IMR-90 (cell line): ENCODE measurements at regions not wholly inside any gene's neighbourhood (a gene's known extent, or its start where the extent isn't known, plus 50 kb on each side); places are given as distances from the start of the nearest gene placed in this dataset.
"Not testable (repeated sequence)": the region's sequence is repeated elsewhere in the genome, so short reads cannot be mapped to it uniquely, and the experiment has no call there.

Experiments
- ATAC-seq: fragments of 200-7000 bp; cut with Tn5 transposase; 2 replicates; pipeline ENCODE4 v1.9.1; 2020; ENCODE audit warnings: low read depth, mild to moderate bottlenecking, moderate library complexity
- BruUV-seq: library from RNA; stranded (reverse); fragments of 400-500 nt; replicated peaks from 2 replicates; lab custom pipeline; 2021; lab: Mats Ljungman, UMichigan
- CTCF ChIA-PET: fragments of 300-600 bp; formaldehyde crosslinking; extraction: SDS; loops from one replicate; lab custom pipeline; 2021; ENCODE audit warnings: antibody characterized with exemption; lab: Yijun Ruan, JAX
- POLR2A ChIA-PET: fragments of 300-600 bp; sonication (Branson Sonifier 250); formaldehyde crosslinking; loops from one replicate; lab custom pipeline; 2022; ENCODE audit warnings: antibody characterized with exemption; ENCODE audit not compliant: unreplicated experiment; lab: Charles Lee
- DNase-seq: peaks from one replicate; pipeline ENCODE4 v3.0.0; 2013
- H2AFZ ChIP-seq: replicated peaks from 2 replicates; pipeline ENCODE3; 2013; ENCODE audit warnings: low read length, mild to moderate bottlenecking; ENCODE audit not compliant: poor library complexity
- H2AK5ac ChIP-seq: 2 replicates; pipeline ENCODE4 v1.6.1; 2013; ENCODE audit warnings: low read depth, low read length, inconsistent platforms
- H2AK9ac ChIP-seq: replicated peaks from 2 replicates; pipeline ENCODE3; 2013; ENCODE audit warnings: mild to moderate bottlenecking, low read depth, low read length, moderate library complexity; ENCODE audit not compliant: poor library complexity
- H2BK120ac ChIP-seq: 2 replicates; pipeline ENCODE4 v1.6.1; 2013; ENCODE audit warnings: low read depth, low read length, inconsistent platforms
- H2BK15ac ChIP-seq: 3 replicates; pipeline ENCODE4 v1.6.1; 2013; ENCODE audit warnings: low read depth, low read length, inconsistent platforms
- H2BK20ac ChIP-seq: 2 replicates; pipeline ENCODE4 v1.6.1; 2013; ENCODE audit warnings: low read depth, mild to moderate bottlenecking, inconsistent platforms, low read length, moderate library complexity
- H2BK5ac ChIP-seq: 2 replicates; pipeline ENCODE4 v1.6.1; 2013; ENCODE audit warnings: mild to moderate bottlenecking, low read depth, low read length, inconsistent platforms; ENCODE audit not compliant: poor library complexity, severe bottlenecking
- H3K14ac ChIP-seq: replicated peaks from 2 replicates; pipeline ENCODE4 v1.6.1; 2013; ENCODE audit warnings: low read depth, low read length, inconsistent platforms
- H3K18ac ChIP-seq: 2 replicates; pipeline ENCODE4 v1.6.1; 2013; ENCODE audit warnings: low read depth, low read length, control low read depth
- H3K23ac ChIP-seq: 2 replicates; pipeline ENCODE4 v1.6.1; 2013; ENCODE audit warnings: low read depth, low read length, inconsistent platforms
- H3K27ac ChIP-seq: 2 replicates; pipeline ENCODE4 v1.5.1; 2013; ENCODE audit warnings: mild to moderate bottlenecking, control low read depth, low read length; ENCODE audit not compliant: insufficient read depth
- H3K27me3 ChIP-seq: 2 replicates; pipeline ENCODE4 v1.6.1; 2013; ENCODE audit warnings: low read length; ENCODE audit not compliant: control insufficient read depth, insufficient read depth
- H3K36me3 ChIP-seq: 2 replicates; pipeline ENCODE4 v1.6.1; 2013; ENCODE audit warnings: low read length, mixed read lengths; ENCODE audit not compliant: control insufficient read depth, insufficient read depth
- H3K4ac ChIP-seq: 2 replicates; pipeline ENCODE4 v1.6.1; 2013; ENCODE audit warnings: low read depth, low read length, inconsistent platforms
- H3K4me1 ChIP-seq: 2 replicates; pipeline ENCODE4 v1.6.1; 2013; ENCODE audit warnings: low read length, mixed read lengths; ENCODE audit not compliant: control insufficient read depth, insufficient read depth
- H3K4me2 ChIP-seq: 2 replicates; pipeline ENCODE4 v1.6.1; 2013; ENCODE audit warnings: low read depth, mild to moderate bottlenecking, control low read depth, low read length, moderate library complexity
- H3K4me3 ChIP-seq: 2 replicates; pipeline ENCODE4 v1.5.1; 2013; ENCODE audit warnings: low read depth, mild to moderate bottlenecking, control low read depth, low read length, moderate library complexity; ENCODE audit not compliant: insufficient read depth
- H3K56ac ChIP-seq: 2 replicates; pipeline ENCODE4 v1.6.1; 2013; ENCODE audit warnings: low read length, inconsistent platforms; ENCODE audit not compliant: insufficient read depth; ENCODE audit errors: extremely low read depth
- H3K79me1 ChIP-seq, 2 experiments: 2 replicates each; pipeline ENCODE4 v1.6.1; 2013; ENCODE audit warnings: low read length in 2 of 2, inconsistent platforms in 1 of 2, low read depth in 1 of 2
- H3K9ac ChIP-seq: 2 replicates; pipeline ENCODE4 v1.6.1; 2013; ENCODE audit warnings: low read depth, low read length, control low read depth
- H3K9me1 ChIP-seq: 2 replicates; pipeline ENCODE4 v1.6.1; 2013; ENCODE audit warnings: low read length, inconsistent platforms; ENCODE audit not compliant: insufficient read depth
- H3K9me3 ChIP-seq: 2 replicates; pipeline ENCODE4 v1.6.1; 2013; ENCODE audit warnings: low read length; ENCODE audit not compliant: control insufficient read depth, insufficient read depth
- H4K20me1 ChIP-seq: 2 replicates; pipeline ENCODE4 v1.6.1; 2013; ENCODE audit warnings: low read length, inconsistent platforms; ENCODE audit not compliant: insufficient read depth
- H4K5ac ChIP-seq: 2 replicates; pipeline ENCODE4 v1.6.1; 2013; ENCODE audit warnings: mild to moderate bottlenecking, low read depth, low read length, control low read depth
- H4K8ac ChIP-seq, 2 experiments: 2 replicates each; pipeline ENCODE4 v1.6.1; 2013; ENCODE audit warnings: low read depth in 2 of 2, low read length in 2 of 2, control low read depth in 1 of 2, inconsistent platforms in 1 of 2
- H4K91ac ChIP-seq: 2 replicates; pipeline ENCODE4 v1.6.1; 2013; ENCODE audit warnings: low read depth, low read length, inconsistent platforms; ENCODE audit not compliant: insufficient read depth
- CEBPB ChIP-seq: IDR thresholded peaks from 2 replicates; pipeline ENCODE4 v1.6.1; 2012; ENCODE audit warnings: low read depth, low read length, improper control_type of control experiment
- WGBS, 2 experiments: methylation state at CpG; one replicate each; pipeline versions ENCODE4 v1.1.5 to v1.1.7; 2013; ENCODE audit warnings: missing lambda C conversion rate in 2 of 2; ENCODE audit not compliant: insufficient read length in 1 of 2; ENCODE audit errors: extremely low coverage in 2 of 2; 5-methylcytosine and 5-hydroxymethylcytosine counted together
- dilution Hi-C: fragments of 300-500 bp; cut with HindIII; formaldehyde crosslinking; loops from one replicate; pipeline ENCODE4 v1.14.3; 2018; ENCODE audit warnings: low sequenced_read_pairs; ENCODE audit not compliant: unreplicated experiment
- in situ Hi-C: fragments of 300-500 bp; cut with MboI; formaldehyde crosslinking; loops from 3 replicates; pipeline ENCODE4 v1.14.3; 2019; ENCODE audit warnings: low sequenced_read_pairs, inconsistent platforms, mixed read lengths
- intact Hi-C: fragments of 100-400 bp; cut with micrococcal nuclease; formaldehyde crosslinking; loops from 2 replicates; pipeline ENCODE4 v1.10.0; 2022
- TF ChIP-seq, protein P1 (sequence below): fragments of 150-350 bp; IDR thresholded peaks from 2 replicates; pipeline ENCODE4 v1.6.1; 2017; ENCODE audit warnings: mild to moderate bottlenecking, antibody characterized with exemption, low read length, low read depth
- TF ChIP-seq, protein P2 (sequence below): fragments of 150-350 bp; IDR thresholded peaks from 2 replicates; pipeline ENCODE4 v1.6.1; 2016; ENCODE audit warnings: low read depth, mild to moderate bottlenecking, low read length, moderate library complexity, borderline replicate concordance

DNA sequence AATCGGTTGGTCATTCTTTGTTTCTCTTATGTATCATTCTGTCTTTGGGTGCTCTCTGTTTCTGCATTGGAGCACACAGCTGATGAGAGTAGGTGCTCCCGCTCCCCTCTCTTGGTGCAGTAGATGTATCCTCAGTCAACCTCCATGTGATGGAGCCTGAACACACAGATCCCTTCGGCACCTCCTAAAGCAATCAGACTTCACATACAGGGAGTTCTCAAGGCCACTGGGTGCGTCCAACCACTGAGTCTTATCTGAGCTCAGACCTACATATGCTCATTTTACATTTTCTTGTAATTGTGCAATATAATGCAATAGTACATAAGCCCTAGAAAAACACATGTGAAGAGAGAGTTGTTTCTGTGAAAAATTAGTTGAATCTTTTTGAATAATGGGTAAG lies 198.1 kb upstream of the ATP10A start:
- H4K91ac ChIP-seq, result no peak overlapping the region
- no peak overlapping the region for H2BK20ac ChIP-seq
- no peak overlapping the region for H3K56ac ChIP-seq
- TF ChIP-seq, protein P1, sequence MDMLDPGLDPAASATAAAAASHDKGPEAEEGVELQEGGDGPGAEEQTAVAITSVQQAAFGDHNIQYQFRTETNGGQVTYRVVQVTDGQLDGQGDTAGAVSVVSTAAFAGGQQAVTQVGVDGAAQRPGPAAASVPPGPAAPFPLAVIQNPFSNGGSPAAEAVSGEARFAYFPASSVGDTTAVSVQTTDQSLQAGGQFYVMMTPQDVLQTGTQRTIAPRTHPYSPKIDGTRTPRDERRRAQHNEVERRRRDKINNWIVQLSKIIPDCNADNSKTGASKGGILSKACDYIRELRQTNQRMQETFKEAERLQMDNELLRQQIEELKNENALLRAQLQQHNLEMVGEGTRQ, result no peak
- TF ChIP-seq CEBPB, result no peak
- TF ChIP-seq, protein P2, sequence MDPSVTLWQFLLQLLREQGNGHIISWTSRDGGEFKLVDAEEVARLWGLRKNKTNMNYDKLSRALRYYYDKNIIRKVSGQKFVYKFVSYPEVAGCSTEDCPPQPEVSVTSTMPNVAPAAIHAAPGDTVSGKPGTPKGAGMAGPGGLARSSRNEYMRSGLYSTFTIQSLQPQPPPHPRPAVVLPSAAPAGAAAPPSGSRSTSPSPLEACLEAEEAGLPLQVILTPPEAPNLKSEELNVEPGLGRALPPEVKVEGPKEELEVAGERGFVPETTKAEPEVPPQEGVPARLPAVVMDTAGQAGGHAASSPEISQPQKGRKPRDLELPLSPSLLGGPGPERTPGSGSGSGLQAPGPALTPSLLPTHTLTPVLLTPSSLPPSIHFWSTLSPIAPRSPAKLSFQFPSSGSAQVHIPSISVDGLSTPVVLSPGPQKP, result no peak
- no peak overlapping the region for H3K9ac ChIP-seq
- H4K20me1 ChIP-seq, result no peaks in the 10 kb centered on the region
- H3K27me3 ChIP-seq, result no peaks in the 10 kb centered on the region
- H3K23ac ChIP-seq, result no peak overlapping the region
- H2BK120ac ChIP-seq, result no peak overlapping the region
- no peak overlapping the region for H3K18ac ChIP-seq
- in situ Hi-C loops, result no loop called here
- intact Hi-C loops, result no loop called here
- dilution Hi-C loops, result no loop called here
- POLR2A ChIA-PET, result no interaction called here
- H3K79me1 ChIP-seq, result no peaks in the 10 kb centered on the region
- CTCF ChIA-PET, result no interaction called here
- H2AFZ ChIP-seq, result no peak overlapping the region
- 83% methylated on average over 1 of the region's 4 CpGs; no CpG with 5 or more reads in 1 of the 2 experiments for WGBS, 2 experiments
- no peak for ATAC-seq
- no peak overlapping the region for H4K5ac ChIP-seq
- H3K4ac ChIP-seq, result no peak overlapping the region
- H2BK5ac ChIP-seq, result no peak overlapping the region
- DNase-seq, result no peak
- no peak overlapping the region for H2AK9ac ChIP-seq
- H3K4me3 ChIP-seq, result no peak overlapping the region
- H3K36me3 ChIP-seq, result no peaks in the 10 kb centered on the region
- H3K9me1 ChIP-seq, result no peaks in the 10 kb centered on the region
- H3K9me3 ChIP-seq, result 0 out of 2 replicates have a peak, but pooled peaks cover 2% of the 10 kb centered on the region
- no peak overlapping the region for H4K8ac ChIP-seq
- no peak overlapping the region for H2BK15ac ChIP-seq
- BruUV-seq, result no TSS peak
- no peak overlapping the region for H2AK5ac ChIP-seq
- H3K4me1 ChIP-seq, result no peaks in the 10 kb centered on the region
- no peak overlapping the region for H3K14ac ChIP-seq
- H3K27ac ChIP-seq, result no peak overlapping the region
- no peak overlapping the region for H3K4me2 ChIP-seq

DNA sequence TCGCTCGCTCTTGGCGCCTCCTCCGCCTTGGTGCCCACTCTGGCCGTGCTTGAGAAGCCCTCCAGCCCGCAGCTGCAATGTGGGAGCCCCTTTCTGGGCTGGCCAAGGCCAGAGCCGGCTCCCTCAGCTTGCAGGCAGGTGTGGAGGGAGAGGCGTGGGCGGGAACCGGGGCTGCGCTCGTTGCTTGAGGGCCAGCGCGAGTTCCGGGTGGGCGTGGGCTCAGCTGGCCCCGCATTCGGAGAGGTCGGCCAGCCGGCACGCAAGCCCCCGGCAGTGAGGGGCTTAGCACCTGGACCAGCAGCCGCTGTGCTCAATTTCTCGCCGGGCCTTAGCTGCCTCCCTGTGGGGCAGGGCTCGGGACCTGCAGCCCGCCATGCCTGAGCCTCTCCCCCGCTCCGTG lies 193.6 kb upstream of the ATP10A start:
- H2AK5ac ChIP-seq, intact Hi-C loops, DNase-seq, H3K36me3 ChIP-seq, H3K4me3 ChIP-seq, BruUV-seq, H4K5ac ChIP-seq, H4K20me1 ChIP-seq, POLR2A ChIA-PET, H3K4ac ChIP-seq, H2BK120ac ChIP-seq, H3K79me1 ChIP-seq, H3K4me1 ChIP-seq, H2BK5ac ChIP-seq, CTCF ChIA-PET, H3K27me3 ChIP-seq, H2BK15ac ChIP-seq, in situ Hi-C loops, H3K14ac ChIP-seq, H3K23ac ChIP-seq, H4K91ac ChIP-seq, H3K27ac ChIP-seq, H2BK20ac ChIP-seq, H2AK9ac ChIP-seq, H3K56ac ChIP-seq, H3K9me1 ChIP-seq, H2AFZ ChIP-seq, dilution Hi-C loops, ATAC-seq, H3K9ac ChIP-seq, H3K4me2 ChIP-seq, H4K8ac ChIP-seq, H3K9me3 ChIP-seq, H3K18ac ChIP-seq: not testable (repeated sequence)
- WGBS, 2 experiments, result 93% methylated on average over 9 of the region's 29 CpGs; no CpG with 5 or more reads in 1 of the 2 experiments
